ENCODE measurements at regions not wholly inside any gene's neighbourhood (a gene's known extent, or its start where the extent isn't known, plus 50 kb on each side); places are given as distances from the start of the nearest gene placed in this dataset.
A peak's percentile ranks its signal among the peaks of the same experiment; 100 is the strongest.
"Not testable (repeated sequence)": the region's sequence is repeated elsewhere in the genome, so short reads cannot be mapped to it uniquely, and the experiment has no call there.

- no peak for DNase-seq (ENCODE audit: low read depth)
Observed at GRCh38 chr10:28859791-28860190, 182.5 kb downstream of the BAMBI start.

- DNase-seq (ENCODE audit: low read depth) = no peak
Observed at GRCh38 chr10:28862219-28862618, 184.9 kb downstream of the BAMBI start.

GRCh38 chr10:28869606-28870201, 192.4 kb downstream of the BAMBI start:
- DNase-seq (ENCODE audit: low read depth) = no peak

- DNase-seq (ENCODE audit: low read depth) = no peak
Observed at GRCh38 chr10:28871665-28872064, 194.3 kb downstream of the BAMBI start.

GRCh38 chr10:28872587-28873165, 195.4 kb downstream of the BAMBI start:
- peak; percentile 90 for DNase-seq (ENCODE audit: low read depth)

GRCh38 chr10:28873540-28873939, 196.2 kb downstream of the BAMBI start:
- DNase-seq (ENCODE audit: low read depth) = no peak

- DNase-seq (ENCODE audit: low read depth) = no peak
Observed at GRCh38 chr10:28874210-28874609, 196.9 kb downstream of the BAMBI start.

- peak; percentile 91 for DNase-seq (ENCODE audit: low read depth)
Observed at GRCh38 chr10:28875549-28876081, 198.3 kb downstream of the BAMBI start.

GRCh38 chr10:28878236-28878970, 201.1 kb downstream of the BAMBI start:
- no peak for DNase-seq (ENCODE audit: low read depth)

- DNase-seq (ENCODE audit: low read depth) = no peak
Observed at GRCh38 chr10:28879246-28879645, 201.9 kb downstream of the BAMBI start.

GRCh38 chr10:28879875-28880682, 202.8 kb downstream of the BAMBI start:
- DNase-seq (ENCODE audit: low read depth) = no peak

GRCh38 chr10:28880683-28880950, 203.3 kb downstream of the BAMBI start:
- DNase-seq (ENCODE audit: low read depth) = peak; percentile 55

GRCh38 chr10:28881171-28881882, 204.0 kb downstream of the BAMBI start:
- no peak for DNase-seq (ENCODE audit: low read depth)

- peak; percentile 58 for DNase-seq (ENCODE audit: low read depth)
Observed at GRCh38 chr10:28883741-28884423, 206.6 kb downstream of the BAMBI start.

GRCh38 chr10:28890121-28890950, 213.0 kb downstream of the BAMBI start:
- DNase-seq (ENCODE audit: low read depth) = no peak

GRCh38 chr10:28891058-28891713, 213.9 kb downstream of the BAMBI start:
- no peak for DNase-seq (ENCODE audit: low read depth)

GRCh38 chr10:28892818-28893547, 215.7 kb downstream of the BAMBI start:
- DNase-seq (ENCODE audit: low read depth) = peak; percentile 85

- DNase-seq (ENCODE audit: low read depth) = no peak
Observed at GRCh38 chr10:28894146-28894545, 216.8 kb downstream of the BAMBI start.

GRCh38 chr10:28895671-28896070, 218.3 kb downstream of the BAMBI start:
- not testable (repeated sequence) for DNase-seq (ENCODE audit: low read depth)

Data from iris pigment epithelial cell (primary cell).